GM12892 (cell line): ENCODE measurements at regions not wholly inside any gene's neighbourhood (a gene's known extent, or its start where the extent isn't known, plus 50 kb on each side); places are given as distances from the start of the nearest gene placed in this dataset.

Experiments
- POLR2A ChIP-seq: IDR thresholded peaks from 2 replicates; pipeline ENCODE4 v1.6.1; 2011; ENCODE audit warnings: low read depth, low read length, control low read depth
- POLR2AphosphoS5 ChIP-seq: IDR thresholded peaks from 2 replicates; pipeline ENCODE4 v1.6.1; 2011; ENCODE audit warnings: low read depth, low read length, control low read depth

DNA sequence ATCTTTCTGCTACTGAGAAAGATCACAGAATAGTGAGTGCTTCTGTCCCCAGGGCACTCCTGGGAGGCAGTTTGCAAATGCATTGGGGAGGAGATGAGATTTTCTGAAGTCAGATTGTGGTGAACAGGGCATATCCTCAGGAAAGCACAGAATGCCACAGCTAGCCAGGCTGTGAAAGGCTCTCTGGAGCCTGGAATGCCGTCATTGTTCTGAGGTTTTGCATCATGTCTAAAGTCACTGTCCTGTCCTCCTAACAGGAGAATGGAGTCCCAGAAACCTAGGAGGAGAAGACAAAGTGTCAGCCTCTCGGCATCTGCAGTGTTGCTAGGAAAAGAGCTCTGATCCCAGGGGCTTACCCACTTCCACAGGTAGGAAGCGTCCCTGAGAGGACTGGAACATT, 69.2 kb upstream of the IGFBP3 start:
- TF ChIP-seq POLR2AphosphoS5 (no peak), POLR2A (no peak)
